ENCODE measurements at regions not wholly inside any gene's neighbourhood (a gene's known extent, or its start where the extent isn't known, plus 50 kb on each side); places are given as distances from the start of the nearest gene placed in this dataset.
A peak's percentile ranks its signal among the peaks of the same experiment; 100 is the strongest.

- DNase-seq (ENCODE audit: low read depth, low spot score) (peak; percentile 80), FAIRE-seq (peak; percentile 74)
- H2AFZ ChIP-seq (ENCODE audit: low read depth, low read length) = peak overlapping the region; percentile 60
- peak overlapping the region; percentile 33 for H3K4me2 ChIP-seq (ENCODE audit: insufficient read depth, low read length)
- dilution Hi-C loops (cut with MboI; ENCODE audit: extremely low pct_ligation_motif_present, low sequenced_read_pairs) (no loop called here), intact Hi-C loops (cut with micrococcal nuclease) (loop anchor here (1.0 kb wide), 1 partner anchor 606 kb away; no protein-coding TSS in a partner anchor)
- TF ChIP-seq POLR2AphosphoS5 (IDR thresholded peaks at IDR 0.05; ENCODE audit: insufficient read depth, low read depth, low read length) (peak; percentile 18), CTCF (IDR thresholded peaks at IDR 0.05; ENCODE audit: extremely low read depth in 1 of 2, insufficient read depth in 1 of 2, low read depth in 1 of 2, low read length in 2 of 2) (peak; percentile 94 to 95), JUN (IDR thresholded peaks at IDR 0.05; ENCODE audit: borderline replicate concordance, insufficient read depth, insufficient read length, low read depth) (no peak), FOS (IDR thresholded peaks at IDR 0.05; ENCODE audit: borderline replicate concordance, insufficient read depth, low read length) (no peak), MYC (IDR thresholded peaks at IDR 0.05; ENCODE audit: low read depth, low read length) (no peak), MAX (IDR thresholded peaks at IDR 0.05; ENCODE audit: insufficient read depth, insufficient read length) (no peak), POLR2A (IDR thresholded peaks at IDR 0.05; ENCODE audit: low read depth, low read length) (no peak), EZH2 (IDR thresholded peaks at IDR 0.05; ENCODE audit: borderline replicate concordance, low read depth, low read length, severe bottlenecking) (peak; percentile 37), GATA2 (IDR thresholded peaks at IDR 0.05; ENCODE audit: insufficient read depth, insufficient read length, low read depth, low read length) (no peak)
- H4K20me1 ChIP-seq (replicated peaks; ENCODE audit: control insufficient read depth, extremely low read depth, insufficient read depth, low read length) = no peaks in the 10 kb centered on the region
- POLR2A ChIA-PET = no interaction called here
- H3K4me1 ChIP-seq (ENCODE audit: control insufficient read depth, extremely low read depth, insufficient read depth, low read length) = peaks cover 3% of the 10 kb centered on the region
- no peaks in the 10 kb centered on the region for H3K9me3 ChIP-seq (replicated peaks; ENCODE audit: control insufficient read depth, insufficient read depth, low read length)
- H3K9me1 ChIP-seq (replicated peaks; ENCODE audit: control insufficient read depth, extremely low read depth, insufficient read depth, low read length) = no peaks in the 10 kb centered on the region
- peak overlapping the region; percentile 5 to 45 (median 40) for H3K4me3 ChIP-seq (replicated peaks in 1 of 3; ENCODE audit: insufficient read depth in 1 of 3, low read depth in 1 of 3, low read length in 3 of 3)
- H3K36me3 ChIP-seq (ENCODE audit: control insufficient read depth in 2 of 2, extremely low read depth in 1 of 2, insufficient read depth in 2 of 2, low read length in 2 of 2) = no peaks in the 10 kb centered on the region
- BruUV-seq (replicated peaks) = no TSS peak
- no peak overlapping the region for H3K27ac ChIP-seq (ENCODE audit: insufficient read depth, low read depth, low read length)
- H3K27me3 ChIP-seq (ENCODE audit: control insufficient read depth in 2 of 2, insufficient read depth in 2 of 2, low read length in 2 of 2) = peaks cover 38 to 47% of the 10 kb centered on the region in 2 experiments
- no peak overlapping the region for H3K9ac ChIP-seq (replicated peaks; ENCODE audit: extremely low read depth, insufficient read depth, low read length)
- no peaks in the 10 kb centered on the region for H3K79me2 ChIP-seq (ENCODE audit: control insufficient read depth, insufficient read depth, low read length)
- CTCF ChIA-PET = interaction anchor here (0.6 to 8.4 kb wide), 40 partner anchors 9 to 678 kb away, joined by 3 to 504 read pairs (median 4); partner anchors contain the start of gene UBL3
Measured at GRCh38 chr13:30114571-30115256, 192.6 kb downstream of the KATNAL1 start.
